AG04449 (cell line): ENCODE measurements at regions not wholly inside any gene's neighbourhood (a gene's known extent, or its start where the extent isn't known, plus 50 kb on each side); places are given as distances from the start of the nearest gene placed in this dataset.

Experiments used
- CTCF ChIA-PET: fragments of 350-600 bp; formaldehyde crosslinking; extraction: SDS; loops from one replicate; lab custom pipeline; 2021; ENCODE audit warnings: antibody characterized with exemption; lab: Yijun Ruan, JAX
- POLR2A ChIA-PET: fragments of 400-600, 350-600 bp; formaldehyde crosslinking; extraction: SDS; loops from one replicate; lab custom pipeline; 2020; ENCODE audit warnings: antibody characterized with exemption, inconsistent platforms; lab: Yijun Ruan, JAX
- DNase-seq: peaks from one replicate; pipeline ENCODE4 v3.0.0-alpha.2; 2010; ENCODE audit warnings: low read depth, low spot score
- H3K4me3 ChIP-seq: 2 replicates; pipeline ENCODE4 v1.5.1; 2011; ENCODE audit warnings: low read depth, mild to moderate bottlenecking, control low read depth, low read length
- TF ChIP-seq, protein P1 (sequence below): IDR thresholded peaks from one replicate; pipeline ENCODE4 v1.5.1; 2011; ENCODE audit warnings: mild to moderate bottlenecking, moderate library complexity, low read length, control low read depth, inconsistent platforms; ENCODE audit not compliant: insufficient read depth; ENCODE audit errors: missing control alignments

DNA sequence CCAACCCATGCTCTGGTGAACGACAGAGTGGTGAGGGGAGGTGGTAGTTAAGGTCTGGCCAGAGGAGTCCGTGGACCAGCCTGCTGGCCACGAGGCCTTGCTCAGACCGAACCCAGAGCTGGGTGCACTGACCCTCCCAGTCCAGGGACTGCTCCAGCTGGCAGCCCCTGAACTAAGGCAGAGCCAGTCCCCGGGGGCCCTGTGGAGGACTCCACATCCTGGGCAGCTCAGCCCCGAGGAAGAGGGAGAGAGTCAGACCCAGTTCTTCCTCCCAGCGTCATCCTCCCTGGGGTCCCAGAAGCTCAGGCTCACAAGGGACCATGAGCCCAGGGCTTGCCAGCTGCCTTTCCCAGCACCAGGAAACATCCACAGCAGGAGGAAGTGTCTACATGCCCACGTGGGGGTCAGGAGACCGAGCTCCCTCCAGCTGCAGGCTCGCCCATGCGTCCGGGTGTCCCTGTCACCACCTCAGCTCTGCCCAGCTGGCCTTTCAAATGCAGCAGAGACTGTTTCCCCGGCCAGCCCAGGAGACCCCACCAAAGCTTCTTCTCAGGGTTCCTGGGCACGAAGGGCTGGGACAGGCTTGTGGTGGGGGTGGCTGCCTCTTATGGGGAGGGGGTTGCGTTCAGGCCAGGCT, 194.4 kb downstream of the KIF26A start:
- no peak overlapping the region for H3K4me3 ChIP-seq
- no peak for DNase-seq
- TF ChIP-seq, protein P1, sequence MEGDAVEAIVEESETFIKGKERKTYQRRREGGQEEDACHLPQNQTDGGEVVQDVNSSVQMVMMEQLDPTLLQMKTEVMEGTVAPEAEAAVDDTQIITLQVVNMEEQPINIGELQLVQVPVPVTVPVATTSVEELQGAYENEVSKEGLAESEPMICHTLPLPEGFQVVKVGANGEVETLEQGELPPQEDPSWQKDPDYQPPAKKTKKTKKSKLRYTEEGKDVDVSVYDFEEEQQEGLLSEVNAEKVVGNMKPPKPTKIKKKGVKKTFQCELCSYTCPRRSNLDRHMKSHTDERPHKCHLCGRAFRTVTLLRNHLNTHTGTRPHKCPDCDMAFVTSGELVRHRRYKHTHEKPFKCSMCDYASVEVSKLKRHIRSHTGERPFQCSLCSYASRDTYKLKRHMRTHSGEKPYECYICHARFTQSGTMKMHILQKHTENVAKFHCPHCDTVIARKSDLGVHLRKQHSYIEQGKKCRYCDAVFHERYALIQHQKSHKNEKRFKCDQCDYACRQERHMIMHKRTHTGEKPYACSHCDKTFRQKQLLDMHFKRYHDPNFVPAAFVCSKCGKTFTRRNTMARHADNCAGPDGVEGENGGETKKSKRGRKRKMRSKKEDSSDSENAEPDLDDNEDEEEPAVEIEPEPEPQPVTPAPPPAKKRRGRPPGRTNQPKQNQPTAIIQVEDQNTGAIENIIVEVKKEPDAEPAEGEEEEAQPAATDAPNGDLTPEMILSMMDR, result no peak
- ChIA-PET CTCF (no interaction called here), POLR2A (no interaction called here)

DNA sequence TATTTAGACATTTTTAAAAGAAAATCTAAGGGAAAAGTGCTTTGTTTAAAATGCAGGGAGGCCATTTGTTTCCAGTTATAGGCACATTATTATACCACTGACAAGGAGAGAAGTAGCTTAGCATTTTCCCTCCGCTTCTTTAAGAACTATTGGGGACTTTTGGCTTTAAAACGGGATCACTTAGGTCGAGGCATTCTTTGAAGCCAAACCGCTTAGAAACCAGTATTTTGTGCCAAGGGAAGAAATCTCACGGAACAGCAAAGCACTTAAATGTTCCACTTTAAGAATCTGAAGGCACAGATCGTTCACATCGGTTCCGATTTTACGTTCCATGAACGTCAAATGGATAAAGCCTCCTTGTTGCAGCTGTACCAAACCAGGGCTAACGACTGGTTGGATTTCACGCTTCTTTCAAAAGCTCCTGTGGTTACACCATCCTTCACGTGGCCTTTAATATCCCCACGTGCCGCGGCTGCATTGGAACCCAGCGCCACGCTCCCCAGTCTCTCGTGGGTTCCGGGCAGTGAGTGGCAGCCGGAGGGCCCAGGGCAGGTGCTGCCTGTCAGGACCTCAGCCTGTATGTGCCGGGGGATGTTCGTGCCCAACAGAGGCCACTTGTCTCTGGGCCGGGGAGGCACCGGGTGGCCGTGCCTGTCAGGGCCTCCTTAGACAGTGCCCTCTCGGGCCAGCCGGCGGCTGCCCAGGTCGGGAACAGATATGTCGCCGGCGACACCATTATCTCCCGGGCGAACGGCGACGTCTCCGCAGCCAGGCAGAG, 195.4 kb downstream of the KIF26A start:
- ChIA-PET POLR2A (no interaction called here), CTCF (no interaction called here)
- TF ChIP-seq, protein P1, result no peak
- no peak overlapping the region for H3K4me3 ChIP-seq
- DNase-seq, result no peak

DNA sequence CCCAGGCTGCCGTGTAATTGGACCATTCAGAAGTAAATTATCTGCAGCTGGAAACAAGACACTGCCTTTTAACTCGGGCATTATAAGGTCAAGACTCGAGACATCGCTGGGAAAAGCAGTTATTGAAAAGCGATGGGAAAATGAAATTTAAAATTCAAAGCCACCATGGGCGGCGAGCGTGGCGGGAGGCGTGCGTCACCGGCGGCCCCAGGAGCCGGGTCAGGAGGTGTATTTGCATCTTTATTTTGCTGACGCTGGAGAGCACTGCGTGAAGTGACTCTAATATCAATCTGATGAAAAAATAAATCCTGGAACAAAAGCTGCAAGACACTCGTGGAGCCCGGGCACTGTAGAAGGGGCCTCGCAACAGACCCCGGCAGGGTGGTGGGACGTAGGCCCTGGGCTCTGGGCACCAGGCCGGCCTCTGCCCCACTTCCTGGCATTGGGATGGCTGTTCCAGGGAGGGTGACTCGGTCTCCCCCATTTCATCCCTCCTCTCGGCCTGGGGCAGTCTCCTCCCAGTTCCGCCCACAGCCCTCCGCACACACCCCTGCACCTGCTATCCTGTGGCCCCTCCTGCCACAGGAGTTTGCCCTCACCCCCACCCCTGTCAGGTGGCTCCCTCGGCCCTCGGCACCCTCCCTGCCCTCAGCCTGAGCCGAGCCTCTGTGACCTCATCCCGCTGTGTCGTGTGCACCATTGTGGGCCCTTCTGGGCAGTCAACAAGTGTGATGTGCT, 196.2 kb downstream of the KIF26A start:
- DNase-seq, result no peak
- H3K4me3 ChIP-seq, result no peak overlapping the region
- TF ChIP-seq, protein P1, result no peak
- CTCF ChIA-PET, result no interaction called here
- POLR2A ChIA-PET, result no interaction called here

DNA sequence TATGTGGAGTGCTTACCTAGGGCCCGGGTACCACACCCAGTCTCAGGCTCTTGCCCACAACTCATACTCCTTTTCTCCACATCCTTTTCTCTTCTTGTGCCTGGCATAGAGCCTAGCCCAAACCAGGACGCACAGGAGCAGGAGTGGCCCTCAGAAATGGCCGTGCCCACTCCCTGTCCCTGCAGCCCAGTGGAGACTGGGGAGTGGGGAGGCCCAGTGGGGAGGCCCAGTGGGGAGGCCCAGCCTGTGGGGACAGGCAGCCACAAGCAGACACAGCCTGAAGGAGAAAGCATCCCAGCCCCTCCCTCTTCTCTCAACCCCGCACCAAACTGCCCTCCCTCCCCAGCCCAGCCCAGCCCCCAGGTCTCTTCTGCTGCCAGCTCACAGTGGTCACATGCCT, 196.8 kb downstream of the KIF26A start:
- TF ChIP-seq, protein P1, result no peak
- DNase-seq, result no peak
- CTCF ChIA-PET, result no interaction called here
- no peak overlapping the region for H3K4me3 ChIP-seq
- POLR2A ChIA-PET, result no interaction called here

DNA sequence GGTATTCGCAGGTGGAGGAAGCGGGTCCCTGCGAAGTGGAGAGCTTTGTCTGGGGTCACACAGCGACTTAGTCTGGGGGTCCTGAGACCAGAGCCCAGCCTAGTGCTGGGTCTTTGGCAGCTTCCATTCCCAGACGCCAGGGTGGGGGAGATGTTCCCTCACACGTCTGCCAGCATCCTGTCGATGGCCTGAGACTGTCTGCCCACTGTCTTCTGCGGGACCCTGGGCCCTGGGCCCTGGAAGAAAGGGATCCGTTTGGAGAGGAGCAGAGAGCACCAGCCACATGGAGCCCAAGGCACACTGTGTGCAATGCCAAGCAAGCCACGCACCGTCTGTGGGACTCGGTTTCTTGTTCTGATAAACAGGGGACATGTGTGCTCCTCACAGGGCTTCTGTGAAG, 197.2 kb downstream of the KIF26A start:
- POLR2A ChIA-PET, result no interaction called here
- H3K4me3 ChIP-seq, result no peak overlapping the region
- TF ChIP-seq, protein P1, result no peak
- DNase-seq, result no peak
- CTCF ChIA-PET, result no interaction called here

DNA sequence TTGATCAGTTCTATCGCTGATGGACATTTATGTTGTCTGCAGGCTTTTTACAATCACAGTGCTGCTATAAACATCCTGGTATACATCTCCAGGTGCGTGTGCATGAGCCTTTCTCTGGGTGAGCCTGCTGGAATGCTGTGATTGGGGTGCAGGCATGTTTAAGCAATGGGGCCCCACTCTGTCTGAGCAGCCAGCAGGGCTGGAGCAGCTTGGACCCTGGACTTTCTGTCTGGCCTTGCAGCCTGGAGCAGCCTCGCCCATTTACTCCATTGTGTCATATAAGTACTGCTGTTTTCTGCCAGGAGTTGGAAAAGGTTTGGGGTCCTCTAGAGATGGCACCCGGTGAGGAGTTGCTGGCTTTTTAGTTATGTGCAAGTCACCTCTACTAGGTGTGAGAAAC, 199.0 kb downstream of the KIF26A start:
- no peak overlapping the region for H3K4me3 ChIP-seq
- POLR2A ChIA-PET, result no interaction called here
- no peak for DNase-seq
- CTCF ChIA-PET, result interaction anchor here (1.3 kb wide), 1 partner anchor 9 kb away, joined by 3 read pairs; no protein-coding TSS in a partner anchor
- TF ChIP-seq, protein P1, result no peak
